ENCODE measurements at regions not wholly inside any gene's neighbourhood (a gene's known extent, or its start where the extent isn't known, plus 50 kb on each side); places are given as distances from the start of the nearest gene placed in this dataset.

- 71% methylated on average over 8 of the region's 8 CpGs for WGBS (ENCODE audit: insufficient coverage)
- H3K27me3 ChIP-seq (ENCODE audit: control insufficient read depth, insufficient read depth, low read length): no peaks in the 10 kb centered on the region
- H3K4me3 ChIP-seq (ENCODE audit: low read length): no peak overlapping the region
- intact Hi-C loops (cut with micrococcal nuclease): no loop called here
- Mint-ChIP-seq H3K9me3 (peaks cover 0 to 2% of the 10 kb centered on the region in 2 donors), H3K4me3 (no peak overlapping the region), H3K4me1 (no peaks in the 10 kb centered on the region), H3K27ac (no peak overlapping the region), H3K36me3 (no peaks in the 10 kb centered on the region), H3K27me3 (ENCODE audit: low read depth in 2 of 2) (peaks cover 2 to 25% of the 10 kb centered on the region in 2 donors)
- no peaks in the 10 kb centered on the region for H3K36me3 ChIP-seq (ENCODE audit: control insufficient read depth, insufficient read depth, low read length)
- no peaks in the 10 kb centered on the region for H3K9me3 ChIP-seq (ENCODE audit: control insufficient read depth, insufficient read depth, low read length)
- H3K27ac ChIP-seq (ENCODE audit: low read length): no peak overlapping the region
- no peaks in the 10 kb centered on the region for H3K4me1 ChIP-seq (ENCODE audit: control insufficient read depth, insufficient read depth, low read length)
- DNase-seq: no peak
- no peak for TF ChIP-seq CTCF (IDR thresholded peaks at IDR 0.05)
- no peak for ATAC-seq
These were observed 622.0 kb downstream of the TYW1 start for GRCh38 chr7:67618556-67619162.

- WGBS (ENCODE audit: insufficient coverage): 14% methylated on average over 11 of the region's 11 CpGs
These were observed 622.5 kb downstream of the TYW1 start for GRCh38 chr7:67619175-67619574.

GRCh38 chr7:67620216-67620933 lies 623.7 kb downstream of the TYW1 start:
- WGBS (ENCODE audit: insufficient coverage): 78% methylated on average over 12 of the region's 12 CpGs
- TF ChIP-seq CTCF (IDR thresholded peaks at IDR 0.05): no peak
- no peak overlapping the region for H3K4me3 ChIP-seq (ENCODE audit: low read length)

More at GRCh38 chr7:67619175-67619574, 622.5 kb downstream of the TYW1 start:
- Histone ChIP-seq H3K27me3 (ENCODE audit: control insufficient read depth, insufficient read depth, low read length) (no peaks in the 10 kb centered on the region), H3K9me3 (ENCODE audit: control insufficient read depth, insufficient read depth, low read length) (no peaks in the 10 kb centered on the region), H3K4me3 (ENCODE audit: low read length) (no peak overlapping the region), H3K36me3 (ENCODE audit: control insufficient read depth, insufficient read depth, low read length) (no peaks in the 10 kb centered on the region), H3K27ac (ENCODE audit: low read length) (no peak overlapping the region), H3K4me1 (ENCODE audit: control insufficient read depth, insufficient read depth, low read length) (no peaks in the 10 kb centered on the region)
- DNase-seq (no peak), ATAC-seq (no peak)
- no peak overlapping the region for H3K4me3 Mint-ChIP-seq
- H3K4me1 Mint-ChIP-seq: no peaks in the 10 kb centered on the region
- no peaks in the 10 kb centered on the region for H3K36me3 Mint-ChIP-seq
- H3K9me3 Mint-ChIP-seq: peaks cover 0 to 2% of the 10 kb centered on the region in 2 donors
- no peak for TF ChIP-seq CTCF (IDR thresholded peaks at IDR 0.05)
- intact Hi-C loops (cut with micrococcal nuclease): no loop called here
- H3K27ac Mint-ChIP-seq: no peak overlapping the region
- peaks cover 2 to 25% of the 10 kb centered on the region in 2 donors for H3K27me3 Mint-ChIP-seq (ENCODE audit: low read depth in 2 of 2)

More at GRCh38 chr7:67620216-67620933, 623.7 kb downstream of the TYW1 start:
- Mint-ChIP-seq H3K9me3 (peaks cover 0 to 2% of the 10 kb centered on the region in 2 donors), H3K4me3 (no peak overlapping the region), H3K27me3 (ENCODE audit: low read depth in 2 of 2) (peaks cover 2 to 25% of the 10 kb centered on the region in 2 donors), H3K27ac (no peak overlapping the region), H3K36me3 (no peaks in the 10 kb centered on the region), H3K4me1 (peaks cover 0 to 3% of the 10 kb centered on the region in 2 donors)
- no peaks in the 10 kb centered on the region for H3K9me3 ChIP-seq (ENCODE audit: control insufficient read depth, insufficient read depth, low read length)
- DNase-seq (no peak), ATAC-seq (no peak)
- H3K27me3 ChIP-seq (ENCODE audit: control insufficient read depth, insufficient read depth, low read length): no peaks in the 10 kb centered on the region
- no peaks in the 10 kb centered on the region for H3K4me1 ChIP-seq (ENCODE audit: control insufficient read depth, insufficient read depth, low read length)
- H3K36me3 ChIP-seq (ENCODE audit: control insufficient read depth, insufficient read depth, low read length): no peaks in the 10 kb centered on the region
- no peak overlapping the region for H3K27ac ChIP-seq (ENCODE audit: low read length)
- intact Hi-C loops (cut with micrococcal nuclease): no loop called here

Data from natural killer cell (primary cell).